Hematopoietic multipotent progenitor cell treated with erythropoietin and hydrocortisone succinate and interleukin-3 and kit ligand, for 8 days (in vitro differentiated cells): ENCODE measurements at regions not wholly inside any gene's neighbourhood (a gene's known extent, or its start where the extent isn't known, plus 50 kb on each side); places are given as distances from the start of the nearest gene placed in this dataset.
A peak's percentile ranks its signal among the peaks of the same experiment; 100 is the strongest.

ENCODE experiments used
- DNase-seq: peaks from one replicate; pipeline ENCODE4 v3.0.0-alpha.2; 2015

- no peak for DNase-seq
Measured at GRCh38 chr1:212528501-212528900, 80.1 kb upstream of the ATF3 start.

DNA sequence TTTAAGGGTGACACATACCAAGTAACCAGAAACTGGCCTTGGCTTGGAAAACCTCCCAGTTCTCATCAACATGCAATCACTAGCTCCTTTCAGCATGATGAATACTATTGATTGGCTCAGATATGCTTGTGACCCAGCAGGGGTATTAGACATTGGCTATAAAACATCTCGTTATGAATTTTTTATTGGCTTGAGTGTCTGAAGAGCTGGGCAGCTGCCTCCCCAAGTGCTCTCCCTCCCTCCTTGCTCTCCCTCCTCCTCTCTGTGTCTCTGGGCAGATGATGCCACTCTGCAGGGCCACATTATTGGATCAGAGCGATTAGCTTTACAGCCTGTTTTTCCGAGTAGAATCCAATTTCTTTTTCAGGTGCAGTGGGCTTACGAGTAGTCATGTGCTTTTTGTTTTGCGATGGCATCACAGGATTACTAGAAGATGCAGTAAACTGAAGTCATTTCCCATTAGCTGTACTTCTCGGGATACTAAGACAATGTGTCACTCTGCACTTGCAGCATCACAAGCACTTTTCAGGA, 79.3 kb upstream of the ATF3 start:
- no peak for DNase-seq

DNA sequence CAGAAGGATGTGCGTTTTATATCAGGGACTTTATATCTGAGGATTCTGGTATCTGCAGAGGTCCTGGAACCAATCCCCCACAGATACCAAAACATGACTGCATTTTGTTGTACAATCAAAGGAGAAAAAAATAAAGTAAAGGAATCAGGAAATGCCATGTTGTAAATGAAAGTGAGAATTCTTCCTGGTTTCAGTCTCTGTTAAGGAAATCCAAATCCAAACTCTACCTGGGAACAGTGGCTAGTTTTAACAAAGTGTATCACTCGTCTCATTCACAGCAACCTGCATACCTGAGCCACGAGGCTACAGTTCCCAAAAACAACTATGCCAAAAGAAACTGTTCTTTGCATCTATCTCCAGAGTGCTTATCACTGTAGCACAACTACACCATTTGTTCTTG, 77.3 kb upstream of the ATF3 start:
- no peak for DNase-seq

GRCh38 chr1:212531796-212532195, 76.8 kb upstream of the ATF3 start:
- no peak for DNase-seq

GRCh38 chr1:212532469-212533147, 76.0 kb upstream of the ATF3 start:
- no peak for DNase-seq

GRCh38 chr1:212533148-212533517, 75.4 kb upstream of the ATF3 start:
- DNase-seq, result no peak

DNA sequence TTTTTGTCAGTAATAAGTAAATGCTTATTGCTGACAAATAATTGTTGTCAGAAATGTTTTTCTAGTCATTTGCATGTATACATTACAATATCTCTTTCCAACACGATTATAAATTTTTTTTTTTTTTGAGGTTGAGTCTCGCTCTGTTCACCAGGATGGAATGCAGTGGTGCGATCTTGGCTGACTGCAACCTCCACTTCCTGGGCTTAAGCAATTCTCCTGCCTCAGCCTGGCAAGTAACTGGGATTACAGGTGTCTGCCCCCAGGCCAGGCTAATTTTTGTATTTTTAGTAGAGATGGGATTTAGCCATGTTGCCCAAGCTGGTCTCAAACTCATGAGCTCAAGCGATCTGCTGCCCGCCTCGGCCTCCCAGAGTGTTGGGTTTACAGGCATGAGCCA, 72.0 kb upstream of the ATF3 start:
- DNase-seq, result no peak

- no peak for DNase-seq
Measured at GRCh38 chr1:212537610-212538009, 71.0 kb upstream of the ATF3 start.

DNA sequence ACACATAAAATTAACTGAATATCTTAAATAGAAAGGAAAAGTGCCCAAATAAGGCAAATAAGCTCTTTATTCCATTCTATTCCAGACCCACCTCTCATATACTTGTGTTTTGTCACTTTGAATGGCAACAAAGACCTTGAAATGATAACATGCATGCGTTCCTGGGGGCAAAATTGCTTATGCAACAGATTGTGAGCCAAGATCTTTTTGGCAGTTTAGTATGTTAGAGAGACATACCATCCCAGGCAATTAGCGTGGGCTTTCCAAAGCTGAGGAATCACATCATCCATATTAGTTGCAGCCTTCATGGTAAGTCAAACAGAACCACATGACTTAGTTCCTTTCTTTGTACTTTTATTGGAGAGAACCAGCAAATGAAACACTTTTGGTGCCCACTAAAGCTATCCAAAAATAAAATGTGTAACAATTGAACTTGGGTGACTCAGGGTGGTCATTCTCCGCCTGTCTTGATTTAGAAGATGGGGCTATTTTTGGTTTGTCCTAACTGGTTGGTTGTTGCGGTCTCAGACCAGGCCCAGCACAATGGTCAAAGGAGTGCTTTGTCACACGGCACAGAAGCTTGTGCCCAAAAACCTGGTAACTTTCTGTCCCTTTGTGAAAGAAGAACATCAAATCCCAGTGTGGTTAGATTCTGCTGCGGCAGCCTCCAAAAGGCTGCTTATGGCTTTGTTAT, 68.7 kb upstream of the ATF3 start:
- no peak for DNase-seq

- no peak for DNase-seq
Measured at GRCh38 chr1:212542761-212543187, 65.8 kb upstream of the ATF3 start.

GRCh38 chr1:212544110-212544509, 64.5 kb upstream of the ATF3 start:
- DNase-seq, result no peak

DNA sequence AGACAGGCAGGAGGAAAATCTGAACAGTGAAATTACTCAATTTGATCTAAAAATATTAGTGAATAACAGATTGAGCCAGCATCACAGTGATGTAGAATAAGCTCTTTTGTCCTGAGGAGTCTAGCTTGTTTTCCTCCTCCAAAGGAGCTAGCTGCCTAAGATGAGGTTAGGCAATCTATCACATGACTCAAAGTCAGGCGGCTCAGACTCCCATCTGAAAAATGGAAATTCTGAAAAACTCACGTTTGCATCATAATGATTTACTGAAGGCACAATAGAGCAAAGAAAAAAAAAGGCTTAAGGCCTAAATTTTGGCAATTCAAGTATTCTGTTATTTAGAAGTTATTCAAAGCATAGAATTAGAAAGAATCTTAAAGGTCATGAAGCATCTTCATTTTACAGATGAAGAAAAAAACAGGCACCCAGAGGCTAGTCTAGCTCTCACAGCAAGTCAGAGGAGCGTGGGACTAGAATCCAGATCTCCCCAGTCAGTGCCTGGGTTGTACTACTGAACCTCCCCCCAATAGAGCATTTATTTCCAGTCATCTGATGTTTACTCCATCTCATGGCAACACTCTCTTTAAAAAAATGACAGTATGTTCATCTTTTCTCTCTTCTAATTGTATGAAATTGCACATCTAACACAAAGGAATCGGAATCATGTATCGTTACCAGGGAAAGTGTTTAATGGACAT, 62.5 kb upstream of the ATF3 start:
- DNase-seq, result no peak

GRCh38 chr1:212549503-212550017, 59.0 kb upstream of the ATF3 start:
- DNase-seq, result no peak

- no peak for DNase-seq
Measured at GRCh38 chr1:212551929-212552328, 56.6 kb upstream of the ATF3 start.

- no peak for DNase-seq
Measured at GRCh38 chr1:212553676-212554075, 54.9 kb upstream of the ATF3 start.

DNA sequence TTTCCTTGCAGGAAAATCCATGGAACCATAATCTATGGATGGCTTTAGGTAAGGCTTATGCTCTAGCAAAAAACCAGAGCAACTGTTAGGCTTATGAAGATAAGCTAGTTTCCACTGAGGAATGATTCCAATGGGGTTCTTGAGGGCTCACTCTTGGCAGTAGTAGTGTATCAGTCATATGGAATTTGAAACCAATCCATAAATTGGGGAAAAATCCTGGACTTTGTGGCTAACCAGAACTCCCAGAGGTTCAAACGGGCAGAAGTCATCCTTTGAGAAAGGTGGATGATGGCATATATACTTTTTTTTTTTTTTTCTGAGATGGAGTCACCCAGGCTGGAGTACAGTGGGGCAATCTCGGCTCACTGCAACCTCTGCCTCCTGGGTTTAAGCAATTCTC, 54.2 kb upstream of the ATF3 start:
- no peak for DNase-seq

- DNase-seq, result no peak
Measured at GRCh38 chr1:212555426-212555825, 53.1 kb upstream of the ATF3 start.

DNA sequence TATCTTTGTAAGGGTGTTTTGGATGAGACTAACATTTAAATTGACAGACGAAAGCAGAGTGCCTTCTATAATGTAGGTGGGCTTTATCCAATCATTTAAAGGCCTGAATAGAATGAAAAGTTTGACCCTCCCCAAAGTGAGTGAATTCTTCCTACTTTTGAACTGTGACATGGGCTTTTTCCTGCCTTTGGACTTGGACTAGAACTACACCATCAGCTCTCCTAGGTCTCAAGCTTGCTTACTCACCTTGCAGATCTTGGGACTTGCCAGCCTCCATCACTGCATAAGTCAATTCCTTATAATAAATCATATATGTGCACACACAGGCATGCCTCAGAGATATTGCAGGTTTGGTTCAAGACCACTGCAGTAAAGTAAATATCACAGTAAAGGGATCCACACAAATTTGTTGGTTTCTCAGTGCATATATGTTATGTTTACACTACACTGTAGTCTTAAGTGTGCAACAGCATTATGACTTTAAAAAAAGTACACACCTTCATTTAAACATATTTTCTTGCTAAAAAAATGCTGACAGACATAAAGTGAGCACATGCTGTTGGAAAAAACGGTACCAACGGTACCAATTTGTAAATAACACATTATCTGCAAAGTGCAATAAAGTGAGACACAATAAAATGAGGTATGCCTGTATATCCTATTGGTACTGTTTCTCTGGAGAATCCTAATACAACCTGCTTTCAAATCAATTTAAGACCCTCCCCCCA, 51.6 kb upstream of the ATF3 start:
- DNase-seq, result no peak

DNA sequence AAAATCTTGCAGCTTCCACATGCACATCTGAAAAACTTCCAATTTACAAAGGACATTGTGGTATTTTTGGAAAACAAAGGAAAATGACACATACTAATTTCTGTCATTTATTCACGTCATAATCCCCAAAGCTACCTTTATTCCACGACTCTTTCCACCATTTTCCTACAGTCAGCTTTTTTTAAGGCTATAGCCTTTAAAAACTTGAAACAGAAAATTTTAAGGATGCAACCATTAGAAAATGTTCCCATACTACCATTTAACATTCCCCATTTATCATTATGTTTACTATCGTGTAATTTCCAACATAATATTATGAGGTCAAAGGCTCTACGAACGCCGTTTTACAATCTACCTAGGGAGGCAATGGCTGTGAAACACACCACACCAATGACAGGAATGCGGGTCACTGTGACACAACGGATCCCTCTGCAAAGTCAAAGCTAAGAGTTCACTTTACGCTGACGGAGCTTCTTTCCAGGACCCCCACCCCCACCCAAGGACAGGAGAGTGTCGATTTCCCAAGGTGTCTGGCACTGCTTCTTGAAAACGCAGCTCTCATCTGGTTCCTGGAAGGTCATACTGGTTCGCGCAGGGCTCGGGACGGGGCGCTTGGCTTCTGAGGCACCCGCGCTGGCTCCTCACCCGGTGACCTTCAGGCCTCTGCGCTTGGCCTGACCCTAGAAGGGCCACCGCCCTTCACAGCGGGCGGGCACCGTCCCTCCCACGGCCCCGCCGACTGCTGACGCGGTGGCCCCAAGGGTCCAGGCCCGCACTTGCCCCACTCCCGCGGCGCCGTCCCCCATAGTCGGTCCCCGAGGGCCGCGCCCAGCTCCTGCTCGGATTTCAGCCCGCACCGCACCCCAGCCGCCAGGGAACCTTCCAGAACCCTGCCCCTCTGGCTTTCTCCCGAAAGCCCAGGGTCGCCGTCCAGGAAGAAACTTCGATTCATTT, 50.5 kb upstream of the ATF3 start:
- DNase-seq, result no peak

GRCh38 chr1:212558693-212559480, 49.7 kb upstream of the ATF3 start:
- peak; percentile 90 for DNase-seq
